ENCODE measurements at regions not wholly inside any gene's neighbourhood (a gene's known extent, or its start where the extent isn't known, plus 50 kb on each side); places are given as distances from the start of the nearest gene placed in this dataset.

DNA sequence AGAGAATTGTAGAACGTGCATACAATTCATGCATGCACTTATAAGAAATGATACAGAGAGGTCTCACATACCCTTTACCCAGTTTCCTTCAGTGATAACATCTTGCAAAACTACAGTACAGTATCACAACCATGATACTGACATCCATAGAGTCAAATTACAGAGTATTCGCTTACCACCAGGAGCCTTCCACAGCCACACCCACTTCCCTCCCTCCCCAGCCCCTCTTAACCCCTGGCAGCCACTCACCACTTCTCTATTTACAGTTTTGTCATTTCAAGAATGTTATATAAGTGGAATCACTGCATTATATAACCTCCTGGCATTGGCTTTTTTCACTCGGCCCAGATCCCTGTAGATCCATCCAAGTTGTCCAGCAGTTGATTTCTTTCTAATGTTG lies 143.8 kb downstream of the ZNF248 start:
- H3K27me3 ChIP-seq (replicated peaks in 1 of 4; ENCODE audit: control extremely low read depth in 1 of 4, control insufficient read depth in 3 of 4, insufficient read depth in 4 of 4, low read length in 3 of 4), result no peaks in the 10 kb centered on the region
- H4K20me1 ChIP-seq (ENCODE audit: control insufficient read depth, insufficient read depth, low read length, poor library complexity, severe bottlenecking), result no peaks in the 10 kb centered on the region
- Mint-ChIP-seq H3K4me1 (no peaks in the 10 kb centered on the region), H3K27me3 (no peaks in the 10 kb centered on the region), H3K27ac (no peak overlapping the region), H3K4me3 (no peak overlapping the region), H3K9me3 (ENCODE audit: insufficient read depth) (peaks cover 3% of the 10 kb centered on the region)
- no peak overlapping the region for H3K4me3 ChIP-seq (ENCODE audit: control extremely low read depth in 1 of 5, extremely low read depth in 1 of 5, insufficient read depth in 1 of 5, low read depth in 2 of 5, low read length in 4 of 5)
- no peaks in the 10 kb centered on the region for H3K4me1 ChIP-seq (ENCODE audit: control insufficient read depth in 2 of 2, insufficient read depth in 2 of 2, low read length in 2 of 2)
- POLR2A ChIA-PET, result no interaction called here
- no peak overlapping the region for H3K27ac ChIP-seq (ENCODE audit: low read length in 2 of 2)
- H3K9ac ChIP-seq (ENCODE audit: low read length), result no peak overlapping the region
- intact Hi-C loops (cut with micrococcal nuclease), result no loop called here
- H3K36me3 ChIP-seq (replicated peaks in 1 of 2; ENCODE audit: control extremely low read depth in 1 of 2, control insufficient read depth in 1 of 2, extremely low read depth in 1 of 2, insufficient read depth in 2 of 2, low read length in 1 of 2), result no peaks in the 10 kb centered on the region
- no peaks in the 10 kb centered on the region for H3K79me2 ChIP-seq (ENCODE audit: control insufficient read depth, insufficient read depth, low read length)
- TF ChIP-seq, protein P1, sequence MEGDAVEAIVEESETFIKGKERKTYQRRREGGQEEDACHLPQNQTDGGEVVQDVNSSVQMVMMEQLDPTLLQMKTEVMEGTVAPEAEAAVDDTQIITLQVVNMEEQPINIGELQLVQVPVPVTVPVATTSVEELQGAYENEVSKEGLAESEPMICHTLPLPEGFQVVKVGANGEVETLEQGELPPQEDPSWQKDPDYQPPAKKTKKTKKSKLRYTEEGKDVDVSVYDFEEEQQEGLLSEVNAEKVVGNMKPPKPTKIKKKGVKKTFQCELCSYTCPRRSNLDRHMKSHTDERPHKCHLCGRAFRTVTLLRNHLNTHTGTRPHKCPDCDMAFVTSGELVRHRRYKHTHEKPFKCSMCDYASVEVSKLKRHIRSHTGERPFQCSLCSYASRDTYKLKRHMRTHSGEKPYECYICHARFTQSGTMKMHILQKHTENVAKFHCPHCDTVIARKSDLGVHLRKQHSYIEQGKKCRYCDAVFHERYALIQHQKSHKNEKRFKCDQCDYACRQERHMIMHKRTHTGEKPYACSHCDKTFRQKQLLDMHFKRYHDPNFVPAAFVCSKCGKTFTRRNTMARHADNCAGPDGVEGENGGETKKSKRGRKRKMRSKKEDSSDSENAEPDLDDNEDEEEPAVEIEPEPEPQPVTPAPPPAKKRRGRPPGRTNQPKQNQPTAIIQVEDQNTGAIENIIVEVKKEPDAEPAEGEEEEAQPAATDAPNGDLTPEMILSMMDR (IDR thresholded peaks at IDR 0.05), result no peak
- TF ChIP-seq EZH2 (IDR thresholded peaks at IDR 0.05; ENCODE audit: borderline replicate concordance, insufficient read depth, low read depth, low read length, poor library complexity, severe bottlenecking), result no peak
- H2AFZ ChIP-seq (ENCODE audit: insufficient read depth, low read depth, low read length, poor library complexity, severe bottlenecking), result no peak overlapping the region
- 67% methylated on average over 1 of the region's 3 CpGs for WGBS (ENCODE audit: insufficient coverage)
- DNase-seq, result no peak
- H3K4me2 ChIP-seq (replicated peaks; ENCODE audit: low read depth, low read length, poor library complexity, severe bottlenecking), result no peak overlapping the region
- H3K9me3 ChIP-seq (ENCODE audit: control extremely low read depth in 1 of 3, control insufficient read depth in 2 of 3, insufficient read depth in 1 of 3, low read length in 2 of 3), result peaks cover 0 to 28% (median 0%) of the 10 kb centered on the region in 3 donors
- no peak for ATAC-seq (ENCODE audit: low read depth)
- CTCF ChIA-PET, result no interaction called here

DNA sequence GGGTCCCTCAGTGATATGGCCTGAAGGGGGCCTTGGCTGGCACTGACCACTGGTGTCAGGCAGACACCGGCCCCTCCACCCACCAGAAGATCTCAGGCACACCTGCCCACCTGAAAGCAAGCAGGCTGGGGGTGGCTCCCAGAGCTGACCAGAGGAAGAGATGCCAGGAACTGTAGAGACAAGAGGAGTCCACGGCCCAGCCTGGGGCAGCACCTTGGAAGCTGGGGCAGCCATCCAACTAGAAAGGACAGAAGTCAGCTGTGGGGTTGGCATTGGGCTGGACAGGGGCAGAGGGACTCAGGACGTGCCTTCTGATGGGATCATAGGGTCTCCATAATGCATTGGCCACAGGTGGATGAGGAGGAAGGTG lies 144.3 kb downstream of the ZNF248 start:
- H3K4me3 Mint-ChIP-seq, result no peak overlapping the region
- H3K4me1 Mint-ChIP-seq, result no peaks in the 10 kb centered on the region

More for the DNA sequence above, 144.3 kb downstream of the ZNF248 start:
- H3K4me1 ChIP-seq (ENCODE audit: control insufficient read depth in 2 of 2, insufficient read depth in 2 of 2, low read length in 2 of 2), result no peaks in the 10 kb centered on the region
- H3K27ac ChIP-seq (ENCODE audit: low read length in 2 of 2), result no peak overlapping the region
- no peak overlapping the region for H2AFZ ChIP-seq (ENCODE audit: insufficient read depth, low read depth, low read length, poor library complexity, severe bottlenecking)
- no peak overlapping the region for H3K27ac Mint-ChIP-seq
- no peaks in the 10 kb centered on the region for H3K36me3 ChIP-seq (replicated peaks in 1 of 2; ENCODE audit: control extremely low read depth in 1 of 2, control insufficient read depth in 1 of 2, extremely low read depth in 1 of 2, insufficient read depth in 2 of 2, low read length in 1 of 2)
- H3K9me3 Mint-ChIP-seq (ENCODE audit: insufficient read depth), result peaks cover 3% of the 10 kb centered on the region
- intact Hi-C loops (cut with micrococcal nuclease), result no loop called here
- POLR2A ChIA-PET, result no interaction called here
- no peak for DNase-seq
- no peak for ATAC-seq (ENCODE audit: low read depth)
- TF ChIP-seq, protein P1 (IDR thresholded peaks at IDR 0.05), result no peak
- no peak for TF ChIP-seq EZH2 (IDR thresholded peaks at IDR 0.05; ENCODE audit: borderline replicate concordance, insufficient read depth, low read depth, low read length, poor library complexity, severe bottlenecking)
- no peak overlapping the region for H3K4me2 ChIP-seq (replicated peaks; ENCODE audit: low read depth, low read length, poor library complexity, severe bottlenecking)
- no peaks in the 10 kb centered on the region for H3K79me2 ChIP-seq (ENCODE audit: control insufficient read depth, insufficient read depth, low read length)
- CTCF ChIA-PET, result no interaction called here
- H3K27me3 Mint-ChIP-seq, result no peaks in the 10 kb centered on the region
- H3K9me3 ChIP-seq (ENCODE audit: control extremely low read depth in 1 of 3, control insufficient read depth in 2 of 3, insufficient read depth in 1 of 3, low read length in 2 of 3), result peaks cover 0 to 28% (median 0%) of the 10 kb centered on the region in 3 donors
- no peak overlapping the region for H3K9ac ChIP-seq (ENCODE audit: low read length)
- no peaks in the 10 kb centered on the region for H4K20me1 ChIP-seq (ENCODE audit: control insufficient read depth, insufficient read depth, low read length, poor library complexity, severe bottlenecking)
- no peaks in the 10 kb centered on the region for H3K27me3 ChIP-seq (replicated peaks in 1 of 4; ENCODE audit: control extremely low read depth in 1 of 4, control insufficient read depth in 3 of 4, insufficient read depth in 4 of 4, low read length in 3 of 4)
- WGBS (ENCODE audit: insufficient coverage), result 93% methylated on average over 3 of the region's 3 CpGs
- no peak overlapping the region for H3K4me3 ChIP-seq (ENCODE audit: control extremely low read depth in 1 of 5, extremely low read depth in 1 of 5, insufficient read depth in 1 of 5, low read depth in 2 of 5, low read length in 4 of 5)
